Spleen (tissue), 11 donors: ENCODE measurements at regions not wholly inside any gene's neighbourhood (a gene's known extent, or its start where the extent isn't known, plus 50 kb on each side); places are given as distances from the start of the nearest gene placed in this dataset.
A peak's percentile ranks its signal among the peaks of the same experiment; 100 is the strongest.

ENCODE experiments used
- DNase-seq: peaks from one replicate; pipeline ENCODE4 v3.0.0-alpha.2; 2020
- H3K27ac ChIP-seq, 8 donors: fragments of 200-600 bp; sonication (generic) in 7 of 8; 1 replicate in 4 of 8; 2 replicates in 4 of 8; pipeline versions ENCODE4 v1.5.0 to v1.8.0; 2016 to 2021; ENCODE audit warnings: inconsistent platforms in 4 of 8, mild to moderate bottlenecking in 4 of 8, moderate library complexity in 1 of 8
- H3K27me3 ChIP-seq, 7 donors: fragments of 200-600 bp; sonication (generic) in 6 of 7; replicated peaks in 1 of 7; 1 replicate in 4 of 7; 2 replicates in 3 of 7; pipeline versions ENCODE4 v1.5.0 to v1.8.0; 2016 to 2021; ENCODE audit warnings: inconsistent platforms in 3 of 7, mild to moderate bottlenecking in 1 of 7
- H3K36me3 ChIP-seq, 6 donors: fragments of 200-600 bp; sonication (generic) in 5 of 6; 1 replicate in 4 of 6; 2 replicates in 2 of 6; pipeline versions ENCODE4 v1.5.0 to v1.8.0; 2016 to 2021; ENCODE audit warnings: inconsistent platforms in 2 of 6
- H3K4me1 ChIP-seq, 6 donors: fragments of 200-600 bp; sonication (generic) in 5 of 6; 1 replicate in 3 of 6; 2 replicates in 3 of 6; pipeline versions ENCODE4 v1.5.0 to v1.8.0; 2016 to 2021; ENCODE audit warnings: inconsistent platforms in 3 of 6
- H3K4me3 ChIP-seq, 8 donors: fragments of 200-600 bp; sonication (generic) in 7 of 8; 1 replicate in 4 of 8; 2 replicates in 4 of 8; pipeline versions ENCODE4 v1.5.0 to v1.8.0; 2016 to 2021; ENCODE audit warnings: inconsistent platforms in 4 of 8, mild to moderate bottlenecking in 4 of 8, moderate library complexity in 2 of 8
- H3K9me3 ChIP-seq, 8 donors: fragments of 200-600 bp; sonication (generic) in 7 of 8; 1 replicate in 4 of 8; 2 replicates in 4 of 8; pipeline versions ENCODE4 v1.5.0 to v1.8.0; 2016 to 2021; ENCODE audit warnings: inconsistent platforms in 4 of 8
- CTCF ChIP-seq, 11 experiments: fragments of 200-600 bp in 7 of 11; fragments of 450-650 bp in 4 of 11; sonication (generic) in 4 of 11; IDR thresholded peaks in 8 of 11; conservative IDR thresholded peaks in 3 of 11; 1 replicate in 7 of 11; 2 replicates in 4 of 11; pipeline versions ENCODE4 v1.4.0 to v1.8.0; 2016 to 2021; ENCODE audit warnings: antibody characterized with exemption in 11 of 11, inconsistent platforms in 4 of 11, mild to moderate bottlenecking in 1 of 11
- POLR2A ChIP-seq, 3 donors: fragments of 450-650 bp; IDR thresholded peaks; one replicate each; pipeline ENCODE4 v1.5.1; 2017; ENCODE audit warnings: antibody characterized with exemption in 3 of 3, mild to moderate bottlenecking in 1 of 3
- POLR2AphosphoS5 ChIP-seq, 3 donors: sonication (generic); formaldehyde crosslinking; IDR thresholded peaks; one replicate each; pipeline ENCODE4 v1.5.1; 2017; ENCODE audit warnings: antibody characterized with exemption in 3 of 3
- WGBS, 5 donors: extraction: QIAGEN DNeasy Blood & Tissue Kit in 3 of 5; methylation state at CpG; one replicate each; pipeline versions ENCODE4 v1.1.5 to v1.1.7; 2013 to 2018; 5-methylcytosine and 5-hydroxymethylcytosine counted together
- intact Hi-C: fragments of 100-400 bp; cut with DNase I; formaldehyde crosslinking; loops from one replicate; pipeline ENCODE4 v1.15.0; 2023; ENCODE audit warnings: low total_unique reads
- donor health status: healthy with polysubstance abuse.
- donor health status: DM: no; HTN: no; CAD: no; lungs with moderate emphysema.
- donor health status: DM: no; HTN: no; CAD: no.
- donor health status: Bipolar disorder and iron deficiency.
- donor health status: healthy.
- donor health status: DM: no; HTN: no; CAD: no.
- donor health status: DM: yes; HTN: yes; CAD: no.

- DNase-seq: peak; percentile 62
- H3K27me3 ChIP-seq: peaks cover 0 to 63% (median 0%) of the 10 kb centered on the region in 7 donors
- intact Hi-C loops: no loop called here
- H3K4me3 ChIP-seq: no peak overlapping the region
- H3K9me3 ChIP-seq: peaks cover 0 to 9% (median 7%) of the 10 kb centered on the region in 8 donors
- TF ChIP-seq POLR2AphosphoS5 (IDR thresholded peaks at IDR 0.05) (no peak), CTCF (IDR thresholded peaks at IDR 0.05 in 8 of 11, conservative IDR thresholded peaks at IDR 0.05 in 3 of 11) (no peak), POLR2A (IDR thresholded peaks at IDR 0.05) (no peak)
- no peak overlapping the region for H3K27ac ChIP-seq
- H3K36me3 ChIP-seq: no peaks in the 10 kb centered on the region
- H3K4me1 ChIP-seq: peaks cover 0 to 1% (median 0%) of the 10 kb centered on the region in 6 donors
- WGBS, 5 donors: 77 to 80% (median 79%) methylated on average over 23 of the region's 23 CpGs
Observed at GRCh38 chr4:3715855-3716630, 50.1 kb upstream of the ADRA2C start.

GRCh38 chr4:3715061-3715854, 50.9 kb upstream of the ADRA2C start:
- peaks cover 0 to 9% (median 7%) of the 10 kb centered on the region in 8 donors for H3K9me3 ChIP-seq
- WGBS, 5 donors: 72 to 77% (median 73%) methylated on average over 15 to 23 of the region's 23 CpGs
- TF ChIP-seq POLR2AphosphoS5 (IDR thresholded peaks at IDR 0.05) (no peak), CTCF (IDR thresholded peaks at IDR 0.05 in 8 of 11, conservative IDR thresholded peaks at IDR 0.05 in 3 of 11) (no peak)
- no peaks in the 10 kb centered on the region for H3K36me3 ChIP-seq
- peaks cover 0 to 7% (median 0%) of the 10 kb centered on the region in 6 donors for H3K4me1 ChIP-seq
- intact Hi-C loops: no loop called here
- H3K27ac ChIP-seq: no peak overlapping the region
- H3K27me3 ChIP-seq: peaks cover 0 to 63% (median 0%) of the 10 kb centered on the region in 7 donors
- H3K4me3 ChIP-seq: no peak overlapping the region
- peak; percentile 67 for DNase-seq

GRCh38 chr4:3714642-3715001, 51.6 kb upstream of the ADRA2C start:
- H3K36me3 ChIP-seq: no peaks in the 10 kb centered on the region
- no peak overlapping the region for H3K27ac ChIP-seq
- TF ChIP-seq POLR2A (IDR thresholded peaks at IDR 0.05) (no peak), CTCF (IDR thresholded peaks at IDR 0.05 in 8 of 11, conservative IDR thresholded peaks at IDR 0.05 in 3 of 11) (no peak), POLR2AphosphoS5 (IDR thresholded peaks at IDR 0.05) (no peak)
- no peak overlapping the region for H3K4me3 ChIP-seq
- peak; percentile 1 for DNase-seq
- H3K4me1 ChIP-seq: peaks cover 0 to 7% (median 0%) of the 10 kb centered on the region in 6 donors
- intact Hi-C loops: no loop called here
- H3K27me3 ChIP-seq: peaks cover 0 to 56% (median 0%) of the 10 kb centered on the region in 7 donors
- WGBS, 5 donors: 85 to 92% (median 89%) methylated on average over 4 of the region's 4 CpGs
- peaks cover 0 to 9% (median 7%) of the 10 kb centered on the region in 8 donors for H3K9me3 ChIP-seq
